ENCODE measurements at regions not wholly inside any gene's neighbourhood (a gene's known extent, or its start where the extent isn't known, plus 50 kb on each side); places are given as distances from the start of the nearest gene placed in this dataset.

GRCh38 chr4:162849937-162850336 lies 316.8 kb downstream of the NAF1 start:
- Histone ChIP-seq H3K79me2 (no peaks in the 10 kb centered on the region), H3K9me3 (ENCODE audit: control insufficient read depth, low read length) (no peaks in the 10 kb centered on the region), H3K4me2 (ENCODE audit: low read length) (no peak overlapping the region), H3K27ac (no peak overlapping the region), H3K9ac (no peak overlapping the region), H3K4me3 (ENCODE audit: low read depth, low read length) (no peak overlapping the region), H3K36me3 (ENCODE audit: control insufficient read depth, insufficient read depth, low read length) (no peaks in the 10 kb centered on the region), H3K4me1 (no peaks in the 10 kb centered on the region), H3K27me3 (ENCODE audit: control insufficient read depth, insufficient read depth, low read length) (no peaks in the 10 kb centered on the region), H2AFZ (no peak overlapping the region)
- no peak for TF ChIP-seq CTCF (IDR thresholded peaks at IDR 0.05)

- Histone ChIP-seq H3K79me2 (no peaks in the 10 kb centered on the region), H2AFZ (no peak overlapping the region), H3K9me3 (ENCODE audit: control insufficient read depth, low read length) (no peaks in the 10 kb centered on the region), H3K4me1 (no peaks in the 10 kb centered on the region), H3K4me3 (ENCODE audit: low read depth, low read length) (no peak overlapping the region), H3K36me3 (ENCODE audit: control insufficient read depth, insufficient read depth, low read length) (no peaks in the 10 kb centered on the region), H3K4me2 (ENCODE audit: low read length) (no peak overlapping the region), H3K27ac (no peak overlapping the region), H3K9ac (no peak overlapping the region), H3K27me3 (ENCODE audit: control insufficient read depth, insufficient read depth, low read length) (no peaks in the 10 kb centered on the region)
- no peak for TF ChIP-seq CTCF (IDR thresholded peaks at IDR 0.05)
Observed at GRCh38 chr4:162847945-162848549, 318.6 kb downstream of the NAF1 start.

- TF ChIP-seq CTCF (IDR thresholded peaks at IDR 0.05) = no peak
- Histone ChIP-seq H3K27ac (no peak overlapping the region), H3K9ac (no peak overlapping the region)
Observed at GRCh38 chr4:162841753-162842152, 324.9 kb downstream of the NAF1 start.

GRCh38 chr4:162839814-162840213 lies 326.9 kb downstream of the NAF1 start:
- Histone ChIP-seq H3K36me3 (ENCODE audit: control insufficient read depth, insufficient read depth, low read length) (no peaks in the 10 kb centered on the region), H3K9me3 (ENCODE audit: control insufficient read depth, low read length) (no peaks in the 10 kb centered on the region), H3K27ac (no peak overlapping the region), H3K4me1 (no peaks in the 10 kb centered on the region), H2AFZ (no peak overlapping the region), H3K4me3 (ENCODE audit: low read depth, low read length) (no peak overlapping the region), H3K79me2 (no peaks in the 10 kb centered on the region), H3K9ac (no peak overlapping the region), H3K27me3 (ENCODE audit: control insufficient read depth, insufficient read depth, low read length) (no peaks in the 10 kb centered on the region), H3K4me2 (ENCODE audit: low read length) (no peak overlapping the region)
- no peak for TF ChIP-seq CTCF (IDR thresholded peaks at IDR 0.05)

More at GRCh38 chr4:162841753-162842152, 324.9 kb downstream of the NAF1 start:
- Histone ChIP-seq H3K27me3 (ENCODE audit: control insufficient read depth, insufficient read depth, low read length) (no peaks in the 10 kb centered on the region), H3K4me1 (no peaks in the 10 kb centered on the region), H3K4me3 (ENCODE audit: low read depth, low read length) (no peak overlapping the region), H3K36me3 (ENCODE audit: control insufficient read depth, insufficient read depth, low read length) (no peaks in the 10 kb centered on the region), H2AFZ (no peak overlapping the region), H3K9me3 (ENCODE audit: control insufficient read depth, low read length) (no peaks in the 10 kb centered on the region), H3K4me2 (ENCODE audit: low read length) (no peak overlapping the region), H3K79me2 (no peaks in the 10 kb centered on the region)

GRCh38 chr4:162838671-162839070 lies 328.0 kb downstream of the NAF1 start:
- Histone ChIP-seq H3K36me3 (ENCODE audit: control insufficient read depth, insufficient read depth, low read length) (no peaks in the 10 kb centered on the region), H3K4me1 (no peaks in the 10 kb centered on the region), H3K9me3 (ENCODE audit: control insufficient read depth, low read length) (no peaks in the 10 kb centered on the region), H3K9ac (no peak overlapping the region), H3K27ac (no peak overlapping the region), H3K27me3 (ENCODE audit: control insufficient read depth, insufficient read depth, low read length) (no peaks in the 10 kb centered on the region), H3K4me2 (ENCODE audit: low read length) (no peak overlapping the region), H3K4me3 (ENCODE audit: low read depth, low read length) (no peak overlapping the region), H2AFZ (no peak overlapping the region), H3K79me2 (no peaks in the 10 kb centered on the region)
- no peak for TF ChIP-seq CTCF (IDR thresholded peaks at IDR 0.05)

Data from parathyroid adenoma (tissue), 2 donors.